ENCODE measurements at regions not wholly inside any gene's neighbourhood (a gene's known extent, or its start where the extent isn't known, plus 50 kb on each side); places are given as distances from the start of the nearest gene placed in this dataset.

DNA sequence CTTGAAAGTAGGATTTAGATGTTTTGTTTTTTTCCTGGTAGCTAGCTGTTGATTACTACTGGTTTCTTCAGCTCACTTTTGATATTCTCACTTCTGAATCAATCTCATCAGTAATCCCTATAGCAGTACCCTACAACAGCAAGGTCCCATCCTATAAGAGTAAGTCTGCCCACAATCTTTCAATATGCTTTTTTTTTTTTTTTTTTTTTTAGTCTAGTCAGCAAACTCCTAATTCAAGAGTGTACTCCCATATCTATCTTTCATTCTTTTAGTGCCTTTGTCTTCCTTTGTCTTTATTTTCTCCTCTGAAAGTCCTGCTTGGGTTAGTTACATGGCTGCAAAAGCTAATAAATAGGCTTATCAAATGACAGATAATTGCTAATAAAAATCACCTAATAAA lies 362.4 kb upstream of the RIOK2 start:
- H3K36me3 ChIP-seq, result no peaks in the 10 kb centered on the region
- no peaks in the 10 kb centered on the region for H3K27me3 ChIP-seq
- no peaks in the 10 kb centered on the region for H3K9me3 ChIP-seq
- H3K4me3 ChIP-seq, result no peak overlapping the region
- intact Hi-C loops (cut with DNase I), result no loop called here
- no peak overlapping the region for H3K27ac ChIP-seq
- TF ChIP-seq, protein P1, sequence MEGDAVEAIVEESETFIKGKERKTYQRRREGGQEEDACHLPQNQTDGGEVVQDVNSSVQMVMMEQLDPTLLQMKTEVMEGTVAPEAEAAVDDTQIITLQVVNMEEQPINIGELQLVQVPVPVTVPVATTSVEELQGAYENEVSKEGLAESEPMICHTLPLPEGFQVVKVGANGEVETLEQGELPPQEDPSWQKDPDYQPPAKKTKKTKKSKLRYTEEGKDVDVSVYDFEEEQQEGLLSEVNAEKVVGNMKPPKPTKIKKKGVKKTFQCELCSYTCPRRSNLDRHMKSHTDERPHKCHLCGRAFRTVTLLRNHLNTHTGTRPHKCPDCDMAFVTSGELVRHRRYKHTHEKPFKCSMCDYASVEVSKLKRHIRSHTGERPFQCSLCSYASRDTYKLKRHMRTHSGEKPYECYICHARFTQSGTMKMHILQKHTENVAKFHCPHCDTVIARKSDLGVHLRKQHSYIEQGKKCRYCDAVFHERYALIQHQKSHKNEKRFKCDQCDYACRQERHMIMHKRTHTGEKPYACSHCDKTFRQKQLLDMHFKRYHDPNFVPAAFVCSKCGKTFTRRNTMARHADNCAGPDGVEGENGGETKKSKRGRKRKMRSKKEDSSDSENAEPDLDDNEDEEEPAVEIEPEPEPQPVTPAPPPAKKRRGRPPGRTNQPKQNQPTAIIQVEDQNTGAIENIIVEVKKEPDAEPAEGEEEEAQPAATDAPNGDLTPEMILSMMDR (IDR thresholded peaks at IDR 0.05), result no peak
- TF ChIP-seq POLR2AphosphoS5 (IDR thresholded peaks at IDR 0.05; ENCODE audit: insufficient read depth in 1 of 2, low read depth in 1 of 2), result no peak
- TF ChIP-seq POLR2A (IDR thresholded peaks at IDR 0.05), result no peak
- no peak for DNase-seq (ENCODE audit: extremely low spot score in 2 of 2)
- H3K4me1 ChIP-seq, result no peaks in the 10 kb centered on the region

DNA sequence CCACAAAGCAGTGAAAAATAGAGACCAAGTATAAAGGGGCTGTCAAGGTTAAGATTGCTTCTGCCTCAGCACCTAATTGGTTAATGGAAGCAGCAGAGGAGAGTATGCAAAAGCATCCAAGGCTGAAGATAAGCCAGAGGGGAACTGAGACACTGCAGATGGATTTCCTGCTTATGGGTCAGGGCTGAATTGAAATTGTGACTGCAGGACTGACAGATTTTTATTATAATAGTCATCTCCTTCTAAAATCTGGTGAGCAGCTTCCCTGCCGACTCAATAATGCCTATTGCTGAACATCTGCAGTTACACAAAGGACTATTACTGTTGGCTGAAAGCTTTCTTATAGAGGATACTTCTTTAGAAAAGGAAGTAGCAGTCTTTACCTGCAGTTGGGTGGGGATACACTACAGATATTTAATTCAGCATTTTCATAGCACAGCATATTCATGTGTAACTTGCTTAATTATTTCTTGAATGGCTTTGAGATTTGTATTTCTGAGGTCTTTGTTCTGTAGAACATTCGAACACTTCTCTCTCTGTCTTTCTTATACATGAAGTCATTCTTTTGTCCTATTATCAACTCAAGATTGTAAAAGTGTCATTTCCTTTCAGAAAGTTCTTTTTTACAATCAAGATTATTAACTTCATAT lies 363.0 kb upstream of the RIOK2 start:
- Histone ChIP-seq H3K36me3 (no peaks in the 10 kb centered on the region), H3K4me1 (no peaks in the 10 kb centered on the region), H3K4me3 (no peak overlapping the region), H3K9me3 (no peaks in the 10 kb centered on the region), H3K27ac (no peak overlapping the region), H3K27me3 (no peaks in the 10 kb centered on the region)
- intact Hi-C loops (cut with DNase I), result no loop called here
- TF ChIP-seq POLR2AphosphoS5 (IDR thresholded peaks at IDR 0.05; ENCODE audit: insufficient read depth in 1 of 2, low read depth in 1 of 2), result no peak
- TF ChIP-seq, protein P1 (IDR thresholded peaks at IDR 0.05), result no peak
- no peak for TF ChIP-seq POLR2A (IDR thresholded peaks at IDR 0.05)
- no peak for DNase-seq (ENCODE audit: extremely low spot score in 2 of 2)

DNA sequence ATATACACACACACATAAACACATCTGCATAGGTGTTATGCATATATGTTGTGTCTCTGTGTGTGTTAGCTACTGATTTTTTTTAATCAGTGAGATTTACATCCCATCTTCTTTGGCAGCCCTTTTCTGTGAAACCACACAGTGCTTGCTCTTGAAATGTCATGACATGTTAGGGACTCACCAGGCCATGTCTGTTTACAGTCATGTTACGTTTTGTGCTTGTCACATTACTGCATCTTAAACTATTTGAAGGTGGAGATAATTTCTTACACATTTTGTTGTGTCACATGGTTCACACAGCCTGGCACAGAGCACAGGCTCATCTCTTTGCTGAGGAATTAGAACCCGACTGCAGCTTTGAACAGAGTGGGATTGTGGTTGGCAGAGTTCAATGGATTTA lies 364.4 kb upstream of the RIOK2 start:
- Histone ChIP-seq H3K4me3 (no peak overlapping the region), H3K36me3 (no peaks in the 10 kb centered on the region), H3K9me3 (no peaks in the 10 kb centered on the region), H3K4me1 (no peaks in the 10 kb centered on the region), H3K27ac (no peak overlapping the region), H3K27me3 (no peaks in the 10 kb centered on the region)
- DNase-seq (ENCODE audit: extremely low spot score in 2 of 2), result no peak
- TF ChIP-seq, protein P1 (IDR thresholded peaks at IDR 0.05), result no peak
- no peak for TF ChIP-seq POLR2AphosphoS5 (IDR thresholded peaks at IDR 0.05; ENCODE audit: insufficient read depth in 1 of 2, low read depth in 1 of 2)
- TF ChIP-seq POLR2A (IDR thresholded peaks at IDR 0.05), result no peak
- intact Hi-C loops (cut with DNase I), result no loop called here

DNA sequence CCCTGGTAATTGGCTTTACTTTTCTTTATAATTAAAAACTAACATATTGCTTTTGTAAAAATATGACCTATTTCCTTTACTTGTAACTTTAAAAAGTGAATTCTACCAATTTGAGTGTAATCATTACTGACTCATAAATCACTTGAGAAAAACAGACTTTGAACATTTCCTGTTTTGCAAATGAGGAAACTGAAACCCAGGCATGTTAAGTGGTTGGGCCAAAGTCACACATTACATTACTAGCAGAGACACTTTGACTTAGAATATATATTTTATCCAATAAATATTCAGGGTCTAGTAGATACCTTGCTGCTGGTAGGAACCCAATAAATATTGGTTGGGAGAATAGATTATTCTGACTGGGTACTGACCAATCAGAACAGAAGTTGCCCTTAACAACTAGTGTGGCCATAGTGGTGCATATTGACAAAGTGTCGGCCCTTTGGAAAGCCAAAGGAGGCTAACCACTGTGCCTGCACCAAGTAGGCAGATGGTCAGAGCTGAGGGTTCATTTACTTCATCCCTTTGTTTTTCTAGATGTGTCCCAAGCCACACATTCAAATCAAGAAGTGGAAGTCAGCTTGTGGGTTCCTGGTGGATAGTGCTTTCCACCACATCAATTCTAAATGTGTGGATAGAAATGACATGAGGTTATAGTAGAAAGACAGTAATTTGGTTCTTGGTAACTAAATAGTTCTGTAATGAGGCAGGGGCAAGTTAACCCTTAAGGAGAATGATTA lies 365.1 kb upstream of the RIOK2 start:
- intact Hi-C loops (cut with DNase I), result no loop called here
- TF ChIP-seq, protein P1 (IDR thresholded peaks at IDR 0.05), result no peak
- TF ChIP-seq POLR2AphosphoS5 (IDR thresholded peaks at IDR 0.05; ENCODE audit: insufficient read depth in 1 of 2, low read depth in 1 of 2) (no peak), POLR2A (IDR thresholded peaks at IDR 0.05) (no peak)
- DNase-seq (ENCODE audit: extremely low spot score in 2 of 2), result no peak

DNA sequence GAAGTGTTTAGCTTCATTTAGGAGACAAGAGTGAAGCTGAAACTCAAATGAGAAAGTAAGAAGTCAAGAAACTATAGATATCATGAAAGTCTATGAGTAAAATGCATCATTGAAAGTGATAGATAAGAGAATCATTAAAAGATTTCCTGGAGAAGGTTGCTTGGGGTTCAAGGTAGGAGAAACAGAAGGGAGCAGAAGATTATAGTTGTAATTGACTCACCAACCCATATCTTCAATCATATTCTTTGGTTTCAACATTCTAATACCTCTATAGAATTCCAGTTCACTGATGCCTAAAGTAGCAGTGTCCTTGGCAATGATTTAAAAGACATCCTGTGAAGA lies 365.7 kb upstream of the RIOK2 start:
- TF ChIP-seq, protein P1 (IDR thresholded peaks at IDR 0.05), result no peak
- TF ChIP-seq POLR2A (IDR thresholded peaks at IDR 0.05), result no peak
- TF ChIP-seq POLR2AphosphoS5 (IDR thresholded peaks at IDR 0.05; ENCODE audit: insufficient read depth in 1 of 2, low read depth in 1 of 2), result no peak
- intact Hi-C loops (cut with DNase I), result no loop called here
- Histone ChIP-seq H3K9me3 (no peaks in the 10 kb centered on the region), H3K27ac (no peak overlapping the region), H3K27me3 (no peaks in the 10 kb centered on the region), H3K4me3 (no peak overlapping the region), H3K36me3 (no peaks in the 10 kb centered on the region), H3K4me1 (no peaks in the 10 kb centered on the region)
- DNase-seq (ENCODE audit: extremely low spot score in 2 of 2), result no peak

More for the DNA sequence above, 365.1 kb upstream of the RIOK2 start:
- no peaks in the 10 kb centered on the region for H3K27me3 ChIP-seq
- no peak overlapping the region for H3K4me3 ChIP-seq
- H3K9me3 ChIP-seq, result no peaks in the 10 kb centered on the region
- no peaks in the 10 kb centered on the region for H3K4me1 ChIP-seq
- no peaks in the 10 kb centered on the region for H3K36me3 ChIP-seq
- no peak overlapping the region for H3K27ac ChIP-seq
